RPMI8226 (cell line): ENCODE measurements at regions not wholly inside any gene's neighbourhood (a gene's known extent, or its start where the extent isn't known, plus 50 kb on each side); places are given as distances from the start of the nearest gene placed in this dataset.

Experiments used
- DNase-seq: peaks from one replicate; pipeline ENCODE4 v3.0.0-alpha.2; 2015

GRCh38 chr16:86986136-86986535, 331.1 kb downstream of the C16orf95 start:
- no peak for DNase-seq

GRCh38 chr16:86986809-86987487, 330.2 kb downstream of the C16orf95 start:
- DNase-seq, result no peak

GRCh38 chr16:86987746-86988670, 329.2 kb downstream of the C16orf95 start:
- DNase-seq, result no peak

- no peak for DNase-seq
Observed at GRCh38 chr16:86988920-86989696, 328.1 kb downstream of the C16orf95 start.

- peak; percentile 8 for DNase-seq
Observed at GRCh38 chr16:86990451-86990850, 326.7 kb downstream of the C16orf95 start.

- no peak for DNase-seq
Observed at GRCh38 chr16:86991679-86992078, 325.5 kb downstream of the C16orf95 start.

- DNase-seq, result no peak
Observed at GRCh38 chr16:86992587-86992986, 324.6 kb downstream of the C16orf95 start.

GRCh38 chr16:86993426-86994110, 323.6 kb downstream of the C16orf95 start:
- DNase-seq, result no peak

- no peak for DNase-seq
Observed at GRCh38 chr16:86994215-86994614, 323.0 kb downstream of the C16orf95 start.

- no peak for DNase-seq
Observed at GRCh38 chr16:86994651-86995171, 322.5 kb downstream of the C16orf95 start.

GRCh38 chr16:86995456-86995855, 321.7 kb downstream of the C16orf95 start:
- DNase-seq, result no peak

- no peak for DNase-seq
Observed at GRCh38 chr16:86996081-86996480, 321.1 kb downstream of the C16orf95 start.

GRCh38 chr16:86997058-86997457, 320.1 kb downstream of the C16orf95 start:
- DNase-seq, result no peak

- DNase-seq, result no peak
Observed at GRCh38 chr16:86998196-86999001, 318.8 kb downstream of the C16orf95 start.

GRCh38 chr16:87000001-87000400, 317.2 kb downstream of the C16orf95 start:
- no peak for DNase-seq

GRCh38 chr16:87002717-87003413, 314.3 kb downstream of the C16orf95 start:
- DNase-seq, result no peak

- no peak for DNase-seq
Observed at GRCh38 chr16:87003414-87003755, 313.8 kb downstream of the C16orf95 start.

GRCh38 chr16:87006021-87006420, 311.2 kb downstream of the C16orf95 start:
- no peak for DNase-seq

- no peak for DNase-seq
Observed at GRCh38 chr16:87006789-87007745, 310.1 kb downstream of the C16orf95 start.

GRCh38 chr16:87007907-87008306, 309.3 kb downstream of the C16orf95 start:
- DNase-seq, result no peak
